Left renal pelvis (tissue), 4 donors: ENCODE measurements at regions not wholly inside any gene's neighbourhood (a gene's known extent, or its start where the extent isn't known, plus 50 kb on each side); places are given as distances from the start of the nearest gene placed in this dataset.
"Not testable (repeated sequence)": the region's sequence is repeated elsewhere in the genome, so short reads cannot be mapped to it uniquely, and the experiment has no call there.

Source experiments
- DNase-seq, 4 donors: peaks; one replicate each; pipeline ENCODE4 v3.0.0-alpha.2; 2013; ENCODE audit warnings: low read depth in 4 of 4, low spot score in 3 of 4

- no peak for DNase-seq
Measured at GRCh38 chr3:78281381-78281780, 1241.5 kb downstream of the ROBO2 start.

GRCh38 chr3:78283994-78284393, 1244.1 kb downstream of the ROBO2 start:
- DNase-seq, result no peak

DNA sequence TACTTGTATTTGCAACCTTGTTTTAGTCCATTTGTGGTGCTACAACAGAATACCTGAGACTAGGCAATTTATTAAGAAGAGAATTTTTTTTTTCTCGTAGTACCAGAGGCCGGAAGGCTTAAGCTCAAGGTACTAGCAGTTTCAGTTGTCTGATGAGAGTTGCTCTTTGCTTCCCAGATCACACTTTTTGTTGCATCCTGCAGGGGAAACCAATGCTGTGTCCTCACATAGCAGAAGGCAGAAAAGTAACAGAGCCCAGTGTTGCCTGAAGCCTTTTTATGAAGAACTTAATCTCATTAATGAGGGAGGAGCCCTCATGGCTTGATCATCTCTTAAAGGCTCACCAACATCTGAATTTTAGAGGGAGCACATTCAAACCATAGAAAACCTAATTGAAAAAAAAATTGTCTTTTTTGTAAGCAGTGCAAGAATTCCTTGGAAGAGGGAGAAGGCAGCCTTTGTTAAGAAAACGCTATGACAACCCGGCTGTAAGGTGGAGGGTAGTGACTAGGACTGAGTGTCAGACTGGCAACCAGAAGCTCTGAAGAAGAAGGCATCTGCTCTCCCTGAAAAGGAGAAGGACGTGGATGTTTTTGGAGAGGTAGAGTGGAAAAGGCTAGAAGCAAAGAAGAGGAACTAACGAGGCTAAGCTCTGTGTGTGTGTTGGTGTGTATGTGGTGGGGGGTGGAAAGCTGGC, 1245.3 kb downstream of the ROBO2 start:
- DNase-seq, result no peak

DNA sequence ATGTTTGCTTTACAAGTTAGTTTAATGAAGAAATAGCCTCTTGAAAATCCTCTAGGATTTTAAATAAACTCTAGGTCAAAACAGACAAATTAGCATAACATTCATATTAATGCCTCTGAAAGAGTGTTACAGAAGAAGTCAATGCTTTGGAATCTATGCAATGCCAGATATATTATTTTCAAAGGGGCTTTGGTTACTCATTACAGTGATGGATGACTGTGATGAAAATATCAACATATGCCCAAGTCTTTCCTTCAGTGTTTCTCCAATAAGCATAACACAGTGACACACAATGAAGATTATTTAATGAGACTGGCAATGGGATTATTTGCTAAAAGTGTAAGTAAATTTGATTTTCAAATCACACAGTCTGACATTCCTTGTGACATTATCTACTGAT, 1247.2 kb downstream of the ROBO2 start:
- no peak for DNase-seq

DNA sequence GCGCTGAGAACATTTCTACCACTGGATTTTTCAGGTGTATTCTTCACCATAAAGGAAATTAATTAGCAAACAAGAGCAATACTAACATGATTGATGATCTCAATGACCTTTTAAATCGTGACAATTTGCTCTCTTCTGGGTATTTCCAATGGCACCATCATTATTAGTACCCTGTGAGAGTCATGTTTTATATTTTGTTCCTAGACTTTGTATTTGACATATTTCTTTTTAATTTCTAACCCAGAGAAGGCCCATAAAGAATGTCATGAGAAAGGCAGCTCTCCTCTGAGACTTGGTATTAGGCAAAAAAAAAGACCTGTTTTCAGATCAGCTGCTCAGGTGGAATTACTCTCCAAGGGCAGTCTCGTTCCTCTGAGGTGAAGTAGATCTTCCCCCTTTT, 1253.4 kb downstream of the ROBO2 start:
- DNase-seq, result no peak

DNA sequence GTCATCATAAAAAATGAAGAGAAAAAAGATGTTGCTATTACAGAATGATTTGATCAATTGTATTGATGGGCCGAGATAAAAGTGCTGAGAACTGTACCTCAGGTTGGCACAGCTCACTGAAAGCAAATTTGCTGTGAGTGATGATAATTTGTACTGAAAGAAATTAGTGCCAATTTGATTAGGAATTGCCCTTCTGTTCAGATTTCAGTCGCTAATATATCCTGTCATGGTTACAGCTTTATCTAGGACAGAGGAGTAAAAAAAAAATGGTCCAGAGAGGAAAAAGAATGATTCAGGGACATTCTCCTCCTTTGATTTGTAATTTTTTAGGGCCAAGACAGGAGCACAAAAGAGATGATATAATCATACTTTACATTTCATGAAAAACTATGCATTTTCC, 1264.2 kb downstream of the ROBO2 start:
- no peak for DNase-seq

GRCh38 chr3:78312851-78313250, 1273.0 kb downstream of the ROBO2 start:
- DNase-seq, result no peak

- DNase-seq, result no peak
Measured at GRCh38 chr3:78313332-78313731, 1273.4 kb downstream of the ROBO2 start.

DNA sequence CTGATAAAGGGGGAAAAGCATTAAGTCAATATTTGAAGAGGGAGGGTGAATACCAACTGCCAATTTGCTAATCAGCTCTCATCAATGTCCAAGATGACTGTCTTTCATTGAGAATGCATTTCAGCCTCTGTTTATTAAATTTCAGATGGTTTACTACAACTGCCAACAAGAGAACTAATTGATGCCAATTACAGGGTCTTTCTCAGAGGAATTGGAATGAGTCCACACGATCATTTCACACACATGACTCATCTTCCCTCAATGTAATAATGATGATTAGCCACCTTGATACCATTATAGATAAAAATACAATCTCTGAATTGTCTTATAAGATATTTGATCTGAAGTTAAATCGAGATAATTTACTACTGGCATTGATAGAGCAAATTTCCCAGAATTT, 1274.4 kb downstream of the ROBO2 start:
- no peak for DNase-seq

DNA sequence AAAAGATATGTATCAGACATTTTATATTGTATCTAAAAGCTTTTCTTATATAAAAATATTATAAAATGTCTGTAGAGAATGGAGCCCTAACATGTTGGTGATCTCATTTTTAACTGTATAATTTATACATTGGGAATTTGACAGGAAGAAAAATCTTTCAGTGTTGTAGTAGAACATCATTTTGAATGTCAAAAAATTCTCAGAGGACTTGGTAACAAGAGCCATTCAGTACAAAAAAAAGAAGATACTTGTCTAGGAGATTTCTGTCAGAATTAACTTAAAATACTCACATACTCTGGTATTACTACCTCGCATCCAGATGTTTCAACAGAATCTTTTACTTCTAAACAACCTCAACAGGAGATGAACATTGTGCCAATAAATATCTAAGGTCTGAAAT, 1277.9 kb downstream of the ROBO2 start:
- DNase-seq, result no peak

DNA sequence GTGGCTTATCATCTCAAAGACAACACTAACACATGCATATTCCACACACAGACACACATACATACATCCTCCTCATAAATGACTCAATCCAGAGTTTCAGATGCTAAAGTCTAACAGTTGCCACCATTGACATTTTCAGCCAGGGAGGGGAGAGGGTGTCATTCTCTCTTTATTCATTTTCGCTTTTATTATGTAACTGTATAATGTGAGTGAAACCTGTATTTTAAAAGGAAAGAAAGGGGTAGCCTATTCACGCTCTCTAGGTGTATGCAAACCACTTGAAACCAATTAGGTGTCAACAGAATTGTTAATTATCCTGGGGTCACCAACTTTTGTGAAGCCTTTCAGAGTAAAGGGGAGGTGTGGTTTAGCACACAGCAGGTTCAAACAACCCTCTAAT, 1282.9 kb downstream of the ROBO2 start:
- DNase-seq, result no peak

DNA sequence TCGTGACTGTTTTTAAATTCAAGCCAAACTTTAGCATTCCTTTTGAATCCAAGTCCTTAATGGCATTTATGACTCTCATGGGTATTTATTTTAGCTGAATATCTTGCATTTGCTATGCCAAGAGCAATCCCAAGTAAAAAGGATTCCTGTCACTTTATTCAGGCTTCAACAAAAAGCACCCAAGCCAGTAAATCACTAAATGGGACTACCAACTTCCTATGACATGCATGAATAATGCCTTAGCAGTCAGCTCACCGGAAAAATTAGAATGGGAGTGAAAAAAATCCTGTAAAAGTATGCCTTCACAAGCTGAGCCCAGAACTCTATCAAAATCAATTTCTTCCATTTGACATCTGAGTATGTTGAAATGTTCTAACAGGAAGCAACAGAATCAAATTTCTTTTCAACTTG, 1297.9 kb downstream of the ROBO2 start:
- DNase-seq, result no peak

GRCh38 chr3:78338405-78338804, 1298.5 kb downstream of the ROBO2 start:
- no peak for DNase-seq

DNA sequence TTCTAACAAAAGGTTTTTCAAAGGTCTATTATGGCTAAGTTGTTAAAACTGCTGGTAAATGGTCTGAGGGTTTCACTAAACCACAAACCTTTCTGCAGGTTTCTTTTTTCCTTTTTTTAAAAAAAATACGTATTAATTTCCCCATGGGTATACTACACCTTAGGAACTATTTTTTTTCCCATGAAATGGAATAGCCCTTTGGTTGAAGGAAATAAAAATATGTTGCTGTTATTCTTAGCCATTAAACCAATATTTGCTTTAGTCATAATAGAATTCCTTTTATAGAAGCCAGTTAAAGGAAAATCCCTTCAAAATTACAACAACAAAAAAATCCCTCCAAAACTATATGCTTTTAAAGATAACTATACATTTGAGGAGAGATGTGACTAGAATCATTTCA, 1303.3 kb downstream of the ROBO2 start:
- DNase-seq, result no peak

GRCh38 chr3:78344267-78344666, 1304.4 kb downstream of the ROBO2 start:
- DNase-seq, result not testable (repeated sequence)

- no peak for DNase-seq
Measured at GRCh38 chr3:78344918-78345317, 1305.0 kb downstream of the ROBO2 start.

GRCh38 chr3:78347176-78347575, 1307.3 kb downstream of the ROBO2 start:
- DNase-seq, result no peak

DNA sequence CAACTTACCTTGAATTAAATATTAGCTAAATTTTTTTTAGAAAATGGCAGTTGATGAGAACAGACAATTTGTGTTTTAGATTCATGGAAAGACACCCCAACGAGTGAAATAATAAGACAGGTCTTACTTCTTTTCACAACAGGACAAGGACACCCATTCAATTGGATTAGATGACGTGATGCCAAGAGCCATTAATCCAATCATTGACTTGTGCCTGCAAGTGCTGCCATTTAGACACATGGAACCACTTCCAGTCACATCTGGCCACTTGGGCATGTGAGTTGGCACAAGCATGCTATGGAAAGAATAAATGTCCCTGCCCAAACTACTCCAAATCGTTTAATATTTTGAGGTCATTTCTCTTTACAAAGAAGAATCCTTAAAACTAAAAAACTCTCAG, 1308.8 kb downstream of the ROBO2 start:
- no peak for DNase-seq

GRCh38 chr3:78349571-78349970, 1309.7 kb downstream of the ROBO2 start:
- DNase-seq, result no peak

GRCh38 chr3:78351334-78351733, 1311.4 kb downstream of the ROBO2 start:
- no peak for DNase-seq

- DNase-seq, result no peak
Measured at GRCh38 chr3:78353231-78353630, 1313.3 kb downstream of the ROBO2 start.

DNA sequence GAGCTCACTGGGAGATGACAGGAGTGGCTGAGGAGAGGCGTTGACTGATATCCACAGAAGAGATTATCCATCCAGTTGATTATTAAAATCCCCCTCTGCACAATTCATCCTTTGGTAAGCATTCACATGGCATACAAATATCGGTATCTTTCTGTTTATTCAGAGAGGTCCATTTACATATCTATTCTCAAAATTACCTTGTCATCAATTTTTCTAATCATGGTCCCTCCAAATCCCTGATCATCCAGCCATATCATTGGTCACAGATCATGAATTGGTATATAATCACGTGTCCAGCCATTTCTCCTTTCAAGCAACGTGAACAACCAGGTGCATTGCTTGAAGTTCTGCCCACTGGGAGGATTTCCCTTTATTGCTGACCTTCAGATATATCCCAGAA, 1321.0 kb downstream of the ROBO2 start:
- no peak for DNase-seq
